T-cell (primary cell): ENCODE measurements at regions not wholly inside any gene's neighbourhood (a gene's known extent, or its start where the extent isn't known, plus 50 kb on each side); places are given as distances from the start of the nearest gene placed in this dataset.

Source experiments
- ATAC-seq, 4 experiments: fragments of 200-7000 bp in 3 of 4; fragments of 150-1000 bp in 1 of 4; cut with Tn5 transposase; replicated peaks in 1 of 4; 1 replicate in 3 of 4; 2 replicates in 1 of 4; pipeline ENCODE4 v1.10.0; 2021; ENCODE audit warnings: moderate library complexity in 3 of 4, mild to moderate bottlenecking in 2 of 4, moderate number of reproducible peaks in 1 of 4
- CTCF ChIA-PET, 2 donors: fragments of 300-600 bp; sonication (Branson Sonifier 250); formaldehyde crosslinking; loops; one replicate each; lab custom pipeline; 2022; ENCODE audit warnings: antibody characterized with exemption in 2 of 2; lab: Charles Lee
- POLR2A ChIA-PET, 2 donors: fragments of 300-600 bp; sonication (Branson Sonifier 250); formaldehyde crosslinking; loops; one replicate each; lab custom pipeline; 2022; ENCODE audit warnings: antibody characterized with exemption in 2 of 2; lab: Charles Lee
- DNase-seq, 35 experiments: peaks; one replicate each; pipeline versions ENCODE4 v3.0.0 to v3.0.0-alpha.2; 2013 to 2023
- H3K27ac ChIP-seq: one replicate; pipeline ENCODE4 v1.5.1; 2013; ENCODE audit warnings: low read length
- H3K27me3 ChIP-seq, 2 experiments: replicated peaks in 1 of 2; 1 replicate in 1 of 2; 2 replicates in 1 of 2; pipeline versions ENCODE4 v1.6.1 to v1.7.0; 2013; ENCODE audit warnings: low read length in 1 of 2, mixed read lengths in 1 of 2; ENCODE audit not compliant: control insufficient read depth in 2 of 2, insufficient read depth in 2 of 2; ENCODE audit errors: extremely low read depth in 1 of 2
- H3K36me3 ChIP-seq, 2 donors: 1 replicate in 1 of 2; 2 replicates in 1 of 2; pipeline versions ENCODE4 v1.6.1 to v1.7.0; 2013; ENCODE audit warnings: low read length in 1 of 2; ENCODE audit not compliant: control insufficient read depth in 2 of 2, insufficient read depth in 1 of 2; ENCODE audit errors: extremely low read depth in 1 of 2
- H3K4me1 ChIP-seq, 2 experiments: 1 replicate in 1 of 2; 2 replicates in 1 of 2; pipeline versions ENCODE4 v1.6.1 to v1.7.0; 2013; ENCODE audit warnings: low read length in 2 of 2, mixed read lengths in 1 of 2; ENCODE audit not compliant: insufficient read depth in 2 of 2, control insufficient read depth in 1 of 2; ENCODE audit errors: extremely low read depth in 1 of 2
- H3K4me3 ChIP-seq, 2 donors: 1 replicate in 1 of 2; 2 replicates in 1 of 2; pipeline versions ENCODE4 v1.5.1 to v1.7.0; 2013; ENCODE audit warnings: mild to moderate bottlenecking in 2 of 2, low read length in 1 of 2, moderate library complexity in 1 of 2; ENCODE audit not compliant: control insufficient read depth in 1 of 2; ENCODE audit errors: extremely low read depth in 1 of 2
- H3K9me3 ChIP-seq: 2 replicates; pipeline ENCODE4 v1.7.0; 2013
- H3K27ac Mint-ChIP-seq, 2 donors: one replicate each; pipeline ENCODE4 v1.8.0; 2020 to 2021; ENCODE audit warnings: mild to moderate bottlenecking in 2 of 2, mixed read lengths in 2 of 2
- H3K27me3 Mint-ChIP-seq, 2 donors: one replicate each; pipeline ENCODE4 v1.8.0; 2021 to 2022; ENCODE audit warnings: mixed read lengths in 2 of 2
- H3K36me3 Mint-ChIP-seq: one replicate; pipeline ENCODE4 v1.8.0; 2021; ENCODE audit warnings: mixed read lengths
- H3K4me1 Mint-ChIP-seq, 3 donors: one replicate each; pipeline ENCODE4 v1.8.0; 2020 to 2022; ENCODE audit warnings: mixed read lengths in 3 of 3, mild to moderate bottlenecking in 1 of 3
- H3K4me3 Mint-ChIP-seq, 3 donors: one replicate each; pipeline ENCODE4 v1.8.0; 2020 to 2022; ENCODE audit warnings: mild to moderate bottlenecking in 3 of 3, mixed read lengths in 3 of 3, moderate library complexity in 3 of 3
- H3K9me3 Mint-ChIP-seq, 3 donors: one replicate each; pipeline ENCODE4 v1.8.0; 2020 to 2022; ENCODE audit warnings: mixed read lengths in 3 of 3
- WGBS: methylation state at CpG from one replicate; pipeline ENCODE4 v1.1.5; 2013; ENCODE audit warnings: missing lambda C conversion rate; ENCODE audit not compliant: insufficient coverage; 5-methylcytosine and 5-hydroxymethylcytosine counted together

- 70% methylated on average over 8 of the region's 9 CpGs for WGBS
These were observed 289.7 kb downstream of the CDK5RAP2 start for GRCh38 chr9:120289990-120290975.

GRCh38 chr9:120289098-120289497 is 290.9 kb downstream of the CDK5RAP2 start:
- H3K4me3 Mint-ChIP-seq = no peak overlapping the region
- ATAC-seq = no peak
- H3K27me3 ChIP-seq = peaks cover 0 to 6% of the 10 kb centered on the region in 2 experiments
- H3K9me3 Mint-ChIP-seq = peaks cover 0 to 6% (median 4%) of the 10 kb centered on the region in 3 donors
- H3K27ac Mint-ChIP-seq = no peak overlapping the region
- H3K27ac ChIP-seq = no peak overlapping the region
- H3K4me3 ChIP-seq = no peak overlapping the region
- no peaks in the 10 kb centered on the region for H3K4me1 Mint-ChIP-seq
- no peak for DNase-seq
- ChIA-PET CTCF (no interaction called here), POLR2A (no interaction called here)
- H3K9me3 ChIP-seq = no peaks in the 10 kb centered on the region
- H3K27me3 Mint-ChIP-seq = peaks cover 0 to 10% of the 10 kb centered on the region in 2 donors
- no peaks in the 10 kb centered on the region for H3K4me1 ChIP-seq
- no peaks in the 10 kb centered on the region for H3K36me3 Mint-ChIP-seq
- H3K36me3 ChIP-seq = no peaks in the 10 kb centered on the region

More at GRCh38 chr9:120289990-120290975, 289.7 kb downstream of the CDK5RAP2 start:
- H3K27me3 ChIP-seq = peaks cover 0 to 6% of the 10 kb centered on the region in 2 experiments
- Mint-ChIP-seq H3K27ac (no peak overlapping the region), H3K4me3 (no peak overlapping the region), H3K4me1 (no peaks in the 10 kb centered on the region), H3K27me3 (peaks cover 0 to 3% of the 10 kb centered on the region in 2 donors), H3K36me3 (no peaks in the 10 kb centered on the region), H3K9me3 (peaks cover 0 to 6% (median 0%) of the 10 kb centered on the region in 3 donors)
- no peak overlapping the region for H3K27ac ChIP-seq
- DNase-seq = no peak
- no peak for ATAC-seq
- H3K4me3 ChIP-seq = no peak overlapping the region
- ChIA-PET CTCF (no interaction called here), POLR2A (no interaction called here)
- H3K4me1 ChIP-seq = no peaks in the 10 kb centered on the region
- no peaks in the 10 kb centered on the region for H3K9me3 ChIP-seq
- no peaks in the 10 kb centered on the region for H3K36me3 ChIP-seq

GRCh38 chr9:120286530-120286929 is 293.4 kb downstream of the CDK5RAP2 start:
- H3K27me3 Mint-ChIP-seq = peaks cover 0 to 21% of the 10 kb centered on the region in 2 donors
- H3K9me3 ChIP-seq = no peaks in the 10 kb centered on the region
- ATAC-seq (no peak), DNase-seq (no peak)
- H3K36me3 Mint-ChIP-seq = no peaks in the 10 kb centered on the region
- H3K27ac Mint-ChIP-seq = no peak overlapping the region
- no peak overlapping the region for H3K4me3 Mint-ChIP-seq
- no peak overlapping the region for H3K4me3 ChIP-seq
- no peaks in the 10 kb centered on the region for H3K4me1 Mint-ChIP-seq
- H3K27me3 ChIP-seq = peaks cover 0 to 11% of the 10 kb centered on the region in 2 experiments
- no peak overlapping the region for H3K27ac ChIP-seq
- H3K4me1 ChIP-seq = no peaks in the 10 kb centered on the region
- ChIA-PET POLR2A (no interaction called here), CTCF (no interaction called here)
- H3K36me3 ChIP-seq = no peaks in the 10 kb centered on the region
- peaks cover 0 to 6% (median 4%) of the 10 kb centered on the region in 3 donors for H3K9me3 Mint-ChIP-seq
- WGBS = 75% methylated on average over 3 of the region's 3 CpGs

- Mint-ChIP-seq H3K4me3 (no peak overlapping the region), H3K4me1 (no peaks in the 10 kb centered on the region), H3K9me3 (peaks cover 0 to 4% (median 0%) of the 10 kb centered on the region in 3 donors), H3K27me3 (peaks cover 2 to 26% of the 10 kb centered on the region in 2 donors), H3K27ac (no peak overlapping the region), H3K36me3 (no peaks in the 10 kb centered on the region)
- no peak for DNase-seq
- H3K27ac ChIP-seq = no peak overlapping the region
- ChIA-PET CTCF (no interaction called here), POLR2A (no interaction called here)
- 77% methylated on average over 2 of the region's 2 CpGs for WGBS
- ATAC-seq = no peak
- no peaks in the 10 kb centered on the region for H3K36me3 ChIP-seq
- H3K4me3 ChIP-seq = no peak overlapping the region
- peaks cover 0 to 15% of the 10 kb centered on the region in 2 experiments for H3K27me3 ChIP-seq
- H3K4me1 ChIP-seq = no peaks in the 10 kb centered on the region
- no peaks in the 10 kb centered on the region for H3K9me3 ChIP-seq
These were observed 295.1 kb downstream of the CDK5RAP2 start for GRCh38 chr9:120284821-120285220.

GRCh38 chr9:120281665-120282064 is 298.3 kb downstream of the CDK5RAP2 start:
- DNase-seq (no peak), ATAC-seq (no peak)
- H3K36me3 Mint-ChIP-seq = no peaks in the 10 kb centered on the region
- H3K27me3 ChIP-seq = peaks cover 0 to 11% of the 10 kb centered on the region in 2 experiments
- H3K36me3 ChIP-seq = no peaks in the 10 kb centered on the region
- no peaks in the 10 kb centered on the region for H3K9me3 ChIP-seq
- H3K27me3 Mint-ChIP-seq = peaks cover 10 to 42% of the 10 kb centered on the region in 2 donors
- H3K27ac ChIP-seq = no peak overlapping the region
- ChIA-PET POLR2A (no interaction called here), CTCF (no interaction called here)
- no peaks in the 10 kb centered on the region for H3K4me1 ChIP-seq
- H3K9me3 Mint-ChIP-seq = peaks cover 0 to 13% (median 4%) of the 10 kb centered on the region in 3 donors
- H3K4me1 Mint-ChIP-seq = no peaks in the 10 kb centered on the region
- no peak overlapping the region for H3K4me3 ChIP-seq
- no peak overlapping the region for H3K4me3 Mint-ChIP-seq
- WGBS = 88% methylated on average over 1 of the region's 2 CpGs
- H3K27ac Mint-ChIP-seq = no peak overlapping the region

GRCh38 chr9:120267929-120268328 is 312.0 kb downstream of the CDK5RAP2 start:
- H3K9me3 ChIP-seq = no peaks in the 10 kb centered on the region
- Mint-ChIP-seq H3K27me3 (peaks cover 0 to 14% of the 10 kb centered on the region in 2 donors), H3K4me3 (no peak overlapping the region), H3K4me1 (no peaks in the 10 kb centered on the region), H3K27ac (no peak overlapping the region), H3K36me3 (no peaks in the 10 kb centered on the region), H3K9me3 (peaks cover 2 to 21% (median 5%) of the 10 kb centered on the region in 3 donors)
- H3K4me1 ChIP-seq = no peaks in the 10 kb centered on the region
- H3K27me3 ChIP-seq = no peaks in the 10 kb centered on the region
- no CpG with 5 or more reads among the region's 1 CpG for WGBS
- ChIA-PET POLR2A (no interaction called here), CTCF (no interaction called here)
- no peak overlapping the region for H3K4me3 ChIP-seq
- H3K27ac ChIP-seq = no peak overlapping the region
- DNase-seq = no peak
- H3K36me3 ChIP-seq = no peaks in the 10 kb centered on the region
- ATAC-seq = no peak
